ENCODE measurements at regions not wholly inside any gene's neighbourhood (a gene's known extent, or its start where the extent isn't known, plus 50 kb on each side); places are given as distances from the start of the nearest gene placed in this dataset.

DNA sequence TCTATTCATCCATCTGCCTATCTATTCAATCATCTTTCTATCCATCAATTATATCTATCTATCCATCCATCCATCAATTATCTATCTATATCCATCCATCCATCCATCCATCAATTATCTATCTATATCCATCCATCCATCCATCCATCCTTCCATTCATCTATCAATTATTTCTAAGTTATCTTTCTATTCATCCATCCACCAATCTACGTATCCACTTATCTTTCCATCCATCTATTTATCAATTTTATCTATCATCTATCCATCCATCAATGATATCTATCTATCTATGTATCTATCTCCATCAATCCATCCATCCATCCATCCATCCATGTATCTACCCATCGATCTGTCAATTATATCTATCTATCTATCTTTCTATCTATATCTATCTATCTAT, 158.4 kb upstream of the ZKSCAN2 start:
- H3K27me3 ChIP-seq = no peaks in the 10 kb centered on the region

DNA sequence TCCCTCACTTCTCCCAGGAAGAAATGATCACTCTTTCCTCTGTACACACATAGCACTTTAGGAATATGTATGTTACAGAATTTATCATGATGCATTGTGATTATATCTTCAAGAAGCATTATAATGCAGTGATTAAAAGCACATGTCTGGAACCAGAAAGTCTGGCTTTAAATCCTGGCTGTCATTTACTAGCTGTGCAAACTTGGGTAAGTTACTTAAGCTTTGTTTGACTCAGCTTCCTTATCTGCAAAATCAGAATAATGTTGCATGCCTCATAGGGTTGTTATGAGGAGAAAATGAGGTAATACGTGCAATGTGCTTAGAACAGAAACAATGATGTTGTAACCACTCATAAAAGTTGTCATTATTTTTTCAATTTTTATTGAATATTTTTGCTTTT, 156.3 kb upstream of the ZKSCAN2 start:
- Histone ChIP-seq H3K9me3 (no peaks in the 10 kb centered on the region), H3K36me3 (no peaks in the 10 kb centered on the region), H3K27me3 (no peaks in the 10 kb centered on the region), H3K4me1 (no peaks in the 10 kb centered on the region), H3K4me3 (no peak overlapping the region), H3K27ac (no peak overlapping the region)
- TF ChIP-seq, protein P1, sequence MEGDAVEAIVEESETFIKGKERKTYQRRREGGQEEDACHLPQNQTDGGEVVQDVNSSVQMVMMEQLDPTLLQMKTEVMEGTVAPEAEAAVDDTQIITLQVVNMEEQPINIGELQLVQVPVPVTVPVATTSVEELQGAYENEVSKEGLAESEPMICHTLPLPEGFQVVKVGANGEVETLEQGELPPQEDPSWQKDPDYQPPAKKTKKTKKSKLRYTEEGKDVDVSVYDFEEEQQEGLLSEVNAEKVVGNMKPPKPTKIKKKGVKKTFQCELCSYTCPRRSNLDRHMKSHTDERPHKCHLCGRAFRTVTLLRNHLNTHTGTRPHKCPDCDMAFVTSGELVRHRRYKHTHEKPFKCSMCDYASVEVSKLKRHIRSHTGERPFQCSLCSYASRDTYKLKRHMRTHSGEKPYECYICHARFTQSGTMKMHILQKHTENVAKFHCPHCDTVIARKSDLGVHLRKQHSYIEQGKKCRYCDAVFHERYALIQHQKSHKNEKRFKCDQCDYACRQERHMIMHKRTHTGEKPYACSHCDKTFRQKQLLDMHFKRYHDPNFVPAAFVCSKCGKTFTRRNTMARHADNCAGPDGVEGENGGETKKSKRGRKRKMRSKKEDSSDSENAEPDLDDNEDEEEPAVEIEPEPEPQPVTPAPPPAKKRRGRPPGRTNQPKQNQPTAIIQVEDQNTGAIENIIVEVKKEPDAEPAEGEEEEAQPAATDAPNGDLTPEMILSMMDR (IDR thresholded peaks at IDR 0.05) = no peak
- intact Hi-C loops (cut with DNase I; ENCODE audit: low total_unique reads) = no loop called here
- no peak for DNase-seq

More for the DNA sequence above, 158.4 kb upstream of the ZKSCAN2 start:
- Histone ChIP-seq H3K9me3 (no peaks in the 10 kb centered on the region), H3K4me1 (no peaks in the 10 kb centered on the region), H3K27ac (no peak overlapping the region), H3K36me3 (no peaks in the 10 kb centered on the region), H3K4me3 (no peak overlapping the region)
- TF ChIP-seq, protein P1 (IDR thresholded peaks at IDR 0.05) = no peak
- DNase-seq = no peak
- intact Hi-C loops (cut with DNase I; ENCODE audit: low total_unique reads) = no loop called here

DNA sequence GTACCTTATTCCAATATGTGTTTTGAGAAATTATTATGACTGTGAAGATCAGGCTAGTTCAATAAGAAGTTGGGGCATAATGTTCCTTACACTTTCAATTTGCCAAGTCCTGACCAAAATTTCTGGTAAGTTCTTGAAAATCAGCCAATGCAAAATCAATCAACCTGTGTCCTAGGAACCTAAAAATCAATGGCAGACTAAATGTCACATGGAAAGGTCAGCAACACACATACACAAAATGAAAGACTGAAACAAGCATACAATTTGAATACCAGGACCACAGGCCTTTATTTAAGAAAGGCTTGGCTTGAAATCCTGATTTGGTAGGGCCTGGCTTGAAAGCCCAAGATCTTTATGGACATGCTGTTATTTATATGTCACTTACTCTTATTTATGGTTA, 155.5 kb upstream of the ZKSCAN2 start:
- TF ChIP-seq, protein P1 (IDR thresholded peaks at IDR 0.05) = no peak
- intact Hi-C loops (cut with DNase I; ENCODE audit: low total_unique reads) = no loop called here
- Histone ChIP-seq H3K9me3 (no peaks in the 10 kb centered on the region), H3K4me1 (no peaks in the 10 kb centered on the region), H3K4me3 (no peak overlapping the region), H3K27ac (no peak overlapping the region), H3K36me3 (no peaks in the 10 kb centered on the region), H3K27me3 (no peaks in the 10 kb centered on the region)
- no peak for DNase-seq

DNA sequence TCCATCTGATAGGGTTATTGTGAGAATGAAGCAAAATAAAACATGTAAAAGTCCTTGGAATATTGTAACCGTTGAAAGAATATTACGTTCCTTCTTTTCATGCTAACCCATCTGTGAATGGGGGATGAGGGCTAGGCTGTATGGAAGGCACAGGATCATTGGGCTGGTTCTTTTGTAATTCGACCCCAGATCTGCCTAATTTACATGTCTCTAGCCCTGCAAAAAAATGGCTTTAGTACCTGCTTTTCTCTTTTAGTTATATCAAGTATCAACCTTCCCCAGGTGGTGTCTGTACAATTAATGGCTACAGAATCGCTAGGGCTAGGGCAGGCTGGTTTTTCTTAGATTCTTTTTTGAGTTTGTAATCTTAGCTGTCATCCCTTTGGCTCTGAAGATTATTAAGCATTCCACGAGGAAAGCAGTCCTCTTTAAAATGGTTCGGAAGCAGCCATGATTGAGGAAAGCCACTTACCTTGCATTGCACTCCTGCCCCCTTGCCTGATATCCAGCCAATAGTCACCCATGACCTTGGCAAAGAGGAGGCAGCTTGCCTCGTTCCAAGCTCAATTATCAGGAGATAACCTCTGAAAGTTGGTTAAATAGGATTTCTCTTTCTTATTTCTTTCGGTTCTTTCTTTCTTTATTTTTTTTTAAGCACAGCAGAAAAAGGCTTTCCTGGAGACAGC, 153.9 kb upstream of the ZKSCAN2 start:
- H3K27me3 ChIP-seq = no peaks in the 10 kb centered on the region
- H3K36me3 ChIP-seq = no peaks in the 10 kb centered on the region
- H3K4me3 ChIP-seq = no peak overlapping the region
- TF ChIP-seq, protein P1 (IDR thresholded peaks at IDR 0.05) = no peak
- no peaks in the 10 kb centered on the region for H3K9me3 ChIP-seq
- no peak for DNase-seq
- H3K4me1 ChIP-seq = no peaks in the 10 kb centered on the region
- intact Hi-C loops (cut with DNase I; ENCODE audit: low total_unique reads) = no loop called here
- no peak overlapping the region for H3K27ac ChIP-seq

DNA sequence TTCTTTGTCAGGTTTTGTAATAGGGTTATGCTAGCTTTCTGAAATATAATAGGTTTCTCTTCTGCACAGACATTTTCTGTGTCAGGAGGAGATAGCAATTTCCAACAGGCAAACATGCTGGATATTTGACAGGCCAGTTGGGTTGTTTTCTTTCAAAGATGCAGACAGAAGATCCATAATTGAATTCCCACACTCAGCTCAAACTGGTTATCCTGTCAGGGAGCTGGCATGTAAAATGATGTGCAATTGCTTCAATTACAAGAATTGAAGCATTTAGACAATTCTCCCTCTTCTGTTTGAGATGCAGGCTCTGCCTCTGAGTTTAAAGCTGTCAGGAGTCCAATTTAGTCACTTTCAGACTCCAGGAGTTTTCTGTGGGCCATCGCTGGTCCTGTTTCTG, 146.2 kb upstream of the ZKSCAN2 start:
- intact Hi-C loops (cut with DNase I; ENCODE audit: low total_unique reads) = no loop called here
- Histone ChIP-seq H3K9me3 (no peaks in the 10 kb centered on the region), H3K27me3 (no peaks in the 10 kb centered on the region), H3K27ac (no peak overlapping the region), H3K4me3 (no peak overlapping the region), H3K36me3 (no peaks in the 10 kb centered on the region), H3K4me1 (no peaks in the 10 kb centered on the region)
- DNase-seq = no peak
- TF ChIP-seq, protein P1 (IDR thresholded peaks at IDR 0.05) = no peak

DNA sequence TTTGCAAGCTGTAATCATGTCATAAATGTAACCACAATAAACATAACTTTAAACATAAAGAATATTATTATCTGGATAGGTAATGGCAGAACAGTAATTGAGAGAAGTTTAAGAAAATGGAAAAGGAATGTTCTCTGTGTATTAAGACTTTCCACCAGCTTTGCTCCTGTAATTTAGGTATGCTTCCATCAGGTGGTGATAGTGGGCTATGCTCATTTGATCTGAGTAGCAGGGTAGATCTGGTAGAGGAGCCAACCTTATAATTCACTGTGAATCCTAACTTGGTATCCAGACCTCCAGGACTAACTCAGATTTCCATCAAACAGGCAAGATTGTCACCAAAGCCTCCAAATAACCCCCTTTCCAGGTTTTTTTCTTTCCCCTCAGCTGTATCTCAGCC, 137.9 kb upstream of the ZKSCAN2 start:
- intact Hi-C loops (cut with DNase I; ENCODE audit: low total_unique reads) = no loop called here
- no peaks in the 10 kb centered on the region for H3K9me3 ChIP-seq
- TF ChIP-seq, protein P1 (IDR thresholded peaks at IDR 0.05) = no peak
- H3K4me1 ChIP-seq = no peaks in the 10 kb centered on the region
- no peak overlapping the region for H3K27ac ChIP-seq
- no peaks in the 10 kb centered on the region for H3K36me3 ChIP-seq
- H3K27me3 ChIP-seq = no peaks in the 10 kb centered on the region
- no peak for DNase-seq
- H3K4me3 ChIP-seq = no peak overlapping the region

Measured in tibial artery (tissue), 4 donors.